ENCODE measurements at regions not wholly inside any gene's neighbourhood (a gene's known extent, or its start where the extent isn't known, plus 50 kb on each side); places are given as distances from the start of the nearest gene placed in this dataset.

DNA sequence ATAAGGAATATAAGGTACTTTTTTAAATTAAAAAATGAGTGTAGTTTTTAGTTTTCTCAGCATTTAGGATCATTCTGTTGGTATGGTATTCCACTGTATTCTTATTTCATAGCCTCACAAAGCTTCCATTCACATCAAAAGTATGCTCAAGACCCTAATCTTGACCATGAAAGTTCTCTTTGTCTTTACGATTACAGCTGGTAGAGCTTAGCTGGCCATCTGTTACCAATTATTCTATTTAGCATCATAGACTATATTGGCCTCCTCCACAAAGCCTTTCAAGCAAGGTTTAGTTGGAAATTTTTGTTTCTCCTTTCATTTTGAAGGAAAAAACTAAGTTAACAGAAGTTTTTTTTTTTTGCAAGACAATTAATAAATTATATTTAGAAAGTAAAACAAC, 245.1 kb downstream of the KCTD12 start:
- intact Hi-C loops (cut with DNase I), result no loop called here
- H3K36me3 ChIP-seq, result no peaks in the 10 kb centered on the region
- H3K27me3 ChIP-seq, result no peaks in the 10 kb centered on the region
- no peak overlapping the region for H3K27ac ChIP-seq
- H3K4me1 ChIP-seq, result peaks cover 10% of the 10 kb centered on the region
- H3K9me3 ChIP-seq, result no peaks in the 10 kb centered on the region
- DNase-seq (ENCODE audit: extremely low spot score in 2 of 2), result no peak
- H3K4me3 ChIP-seq, result no peak overlapping the region
- TF ChIP-seq POLR2A (IDR thresholded peaks at IDR 0.05) (no peak), POLR2AphosphoS5 (IDR thresholded peaks at IDR 0.05; ENCODE audit: insufficient read depth in 1 of 2, low read depth in 1 of 2) (no peak)
- TF ChIP-seq, protein P1, sequence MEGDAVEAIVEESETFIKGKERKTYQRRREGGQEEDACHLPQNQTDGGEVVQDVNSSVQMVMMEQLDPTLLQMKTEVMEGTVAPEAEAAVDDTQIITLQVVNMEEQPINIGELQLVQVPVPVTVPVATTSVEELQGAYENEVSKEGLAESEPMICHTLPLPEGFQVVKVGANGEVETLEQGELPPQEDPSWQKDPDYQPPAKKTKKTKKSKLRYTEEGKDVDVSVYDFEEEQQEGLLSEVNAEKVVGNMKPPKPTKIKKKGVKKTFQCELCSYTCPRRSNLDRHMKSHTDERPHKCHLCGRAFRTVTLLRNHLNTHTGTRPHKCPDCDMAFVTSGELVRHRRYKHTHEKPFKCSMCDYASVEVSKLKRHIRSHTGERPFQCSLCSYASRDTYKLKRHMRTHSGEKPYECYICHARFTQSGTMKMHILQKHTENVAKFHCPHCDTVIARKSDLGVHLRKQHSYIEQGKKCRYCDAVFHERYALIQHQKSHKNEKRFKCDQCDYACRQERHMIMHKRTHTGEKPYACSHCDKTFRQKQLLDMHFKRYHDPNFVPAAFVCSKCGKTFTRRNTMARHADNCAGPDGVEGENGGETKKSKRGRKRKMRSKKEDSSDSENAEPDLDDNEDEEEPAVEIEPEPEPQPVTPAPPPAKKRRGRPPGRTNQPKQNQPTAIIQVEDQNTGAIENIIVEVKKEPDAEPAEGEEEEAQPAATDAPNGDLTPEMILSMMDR (IDR thresholded peaks at IDR 0.05), result no peak

DNA sequence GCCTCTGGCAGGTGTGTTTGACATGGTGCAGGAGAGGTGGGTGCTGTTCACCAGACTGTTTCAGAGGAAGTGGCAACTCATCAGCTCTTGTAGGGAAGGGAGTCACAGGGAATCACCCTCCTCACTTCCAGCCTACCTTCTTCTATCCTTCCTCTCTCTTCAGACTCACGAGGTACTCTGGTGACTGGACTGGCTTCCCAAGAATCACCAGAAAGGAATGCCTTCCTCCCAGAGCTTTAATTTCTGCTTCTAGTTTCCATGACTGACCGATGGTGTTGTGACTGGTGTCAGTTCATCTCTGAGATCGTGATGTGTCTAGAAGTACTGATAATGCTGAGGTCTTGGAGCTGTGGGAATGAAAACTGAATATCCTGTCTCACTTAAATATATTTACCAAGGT, 247.3 kb downstream of the KCTD12 start:
- Histone ChIP-seq H3K9me3 (no peaks in the 10 kb centered on the region), H3K27ac (no peak overlapping the region), H3K4me1 (peaks cover 10% of the 10 kb centered on the region), H3K27me3 (no peaks in the 10 kb centered on the region), H3K4me3 (no peak overlapping the region), H3K36me3 (no peaks in the 10 kb centered on the region)
- TF ChIP-seq, protein P1 (IDR thresholded peaks at IDR 0.05), result no peak
- TF ChIP-seq POLR2AphosphoS5 (IDR thresholded peaks at IDR 0.05; ENCODE audit: insufficient read depth in 1 of 2, low read depth in 1 of 2), result no peak
- no peak for TF ChIP-seq POLR2A (IDR thresholded peaks at IDR 0.05)
- intact Hi-C loops (cut with DNase I), result no loop called here
- no peak for DNase-seq (ENCODE audit: extremely low spot score in 2 of 2)

DNA sequence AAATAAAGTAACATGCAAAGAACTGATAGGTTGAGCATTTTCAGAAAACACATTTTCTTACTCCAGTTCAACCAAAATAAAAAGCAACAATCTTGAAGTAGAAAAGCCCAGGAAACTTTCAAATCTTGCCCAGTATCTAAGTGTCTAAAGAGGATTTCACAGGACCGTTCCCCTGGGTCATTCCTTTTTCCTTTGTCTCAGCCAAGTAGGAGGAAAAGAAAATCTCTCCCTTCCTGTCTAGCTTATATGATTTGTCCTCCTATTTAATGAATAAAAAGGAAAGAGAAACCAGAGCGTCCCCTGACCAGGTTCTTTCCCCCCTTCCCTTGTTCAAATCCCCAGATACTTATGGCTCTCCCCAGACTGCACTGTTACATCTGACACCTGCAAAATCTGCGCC, 248.0 kb downstream of the KCTD12 start:
- intact Hi-C loops (cut with DNase I), result no loop called here
- H3K4me1 ChIP-seq, result peaks cover 10% of the 10 kb centered on the region
- no peak overlapping the region for H3K27ac ChIP-seq

DNA sequence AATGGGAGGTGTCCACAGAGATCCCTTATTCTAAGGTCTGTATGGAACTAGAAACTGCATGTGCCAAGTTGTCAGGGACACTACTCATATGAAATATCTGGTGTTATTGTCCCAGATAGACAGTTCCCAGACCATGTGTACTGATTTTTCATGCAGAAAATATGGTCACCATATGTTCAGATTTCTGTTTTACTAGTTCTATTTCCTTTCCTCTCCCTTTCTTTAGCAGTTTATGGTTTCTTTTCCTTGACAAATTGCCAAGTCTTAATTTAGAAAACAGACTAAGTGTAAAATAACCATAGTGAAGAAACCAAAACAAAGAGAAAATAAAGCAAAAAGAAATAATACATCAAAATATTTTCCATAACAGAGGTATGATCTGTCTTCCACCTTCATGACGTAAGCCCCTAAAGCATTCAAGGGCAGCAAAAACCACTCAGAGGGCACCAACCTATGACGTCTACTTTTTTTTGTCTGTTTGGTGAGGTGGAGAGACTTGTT, 248.5 kb downstream of the KCTD12 start:
- H3K36me3 ChIP-seq, result no peaks in the 10 kb centered on the region
- H3K27ac ChIP-seq, result no peak overlapping the region
- DNase-seq (ENCODE audit: extremely low spot score in 2 of 2), result no peak
- no peaks in the 10 kb centered on the region for H3K9me3 ChIP-seq
- H3K27me3 ChIP-seq, result no peaks in the 10 kb centered on the region
- H3K4me3 ChIP-seq, result no peak overlapping the region
- peaks cover 10% of the 10 kb centered on the region for H3K4me1 ChIP-seq
- intact Hi-C loops (cut with DNase I), result no loop called here
- TF ChIP-seq POLR2A (IDR thresholded peaks at IDR 0.05) (no peak), POLR2AphosphoS5 (IDR thresholded peaks at IDR 0.05; ENCODE audit: insufficient read depth in 1 of 2, low read depth in 1 of 2) (no peak)
- TF ChIP-seq, protein P1 (IDR thresholded peaks at IDR 0.05), result no peak

More for the DNA sequence above, 248.0 kb downstream of the KCTD12 start:
- DNase-seq (ENCODE audit: extremely low spot score in 2 of 2), result no peak
- H3K36me3 ChIP-seq, result no peaks in the 10 kb centered on the region
- H3K4me3 ChIP-seq, result no peak overlapping the region
- no peaks in the 10 kb centered on the region for H3K27me3 ChIP-seq
- H3K9me3 ChIP-seq, result no peaks in the 10 kb centered on the region
- no peak for TF ChIP-seq POLR2AphosphoS5 (IDR thresholded peaks at IDR 0.05; ENCODE audit: insufficient read depth in 1 of 2, low read depth in 1 of 2)
- no peak for TF ChIP-seq POLR2A (IDR thresholded peaks at IDR 0.05)
- TF ChIP-seq, protein P1 (IDR thresholded peaks at IDR 0.05), result no peak

DNA sequence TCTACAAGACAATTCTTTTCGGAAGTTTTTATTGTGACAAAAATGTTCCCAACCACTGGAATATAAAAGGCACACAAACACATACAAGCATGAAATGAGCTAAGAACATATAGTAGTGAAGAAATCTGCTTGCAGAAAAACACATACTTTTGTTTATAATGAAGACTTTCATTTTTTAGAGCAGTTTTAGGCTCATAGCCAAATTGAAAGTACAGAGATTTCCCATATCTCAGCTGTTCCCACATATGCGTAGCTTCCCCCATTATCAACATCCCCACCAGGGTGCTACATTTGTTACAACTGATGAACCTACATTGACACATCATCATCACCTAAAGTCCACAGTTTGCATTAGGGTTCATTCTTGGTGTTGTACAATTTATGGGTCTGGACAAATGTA, 249.4 kb downstream of the KCTD12 start:
- Histone ChIP-seq H3K4me1 (peaks cover 10% of the 10 kb centered on the region), H3K36me3 (no peaks in the 10 kb centered on the region), H3K4me3 (no peak overlapping the region), H3K27me3 (no peaks in the 10 kb centered on the region), H3K27ac (no peak overlapping the region), H3K9me3 (no peaks in the 10 kb centered on the region)
- TF ChIP-seq POLR2AphosphoS5 (IDR thresholded peaks at IDR 0.05; ENCODE audit: insufficient read depth in 1 of 2, low read depth in 1 of 2) (no peak), POLR2A (IDR thresholded peaks at IDR 0.05) (no peak)
- TF ChIP-seq, protein P1 (IDR thresholded peaks at IDR 0.05), result no peak
- intact Hi-C loops (cut with DNase I), result no loop called here
- DNase-seq (ENCODE audit: extremely low spot score in 2 of 2), result no peak
